CD14-positive monocyte (primary cell): ENCODE measurements at regions not wholly inside any gene's neighbourhood (a gene's known extent, or its start where the extent isn't known, plus 50 kb on each side); places are given as distances from the start of the nearest gene placed in this dataset.

Experiments
- DNase-seq, 3 donors: peaks; one replicate each; pipeline ENCODE4 v3.0.0-alpha.2; 2011 to 2022
- H2AFZ ChIP-seq: 2 replicates; pipeline ENCODE4 v1.6.0; 2012; ENCODE audit warnings: mild to moderate bottlenecking, low read depth, low read length, inconsistent platforms; ENCODE audit not compliant: insufficient read depth, poor library complexity, severe bottlenecking
- H3K27ac ChIP-seq, 2 donors: 1 replicate in 1 of 2; 2 replicates in 1 of 2; pipeline ENCODE4 v1.5.1; 2012 to 2013; ENCODE audit warnings: low read length in 2 of 2, control low read depth in 1 of 2, inconsistent platforms in 1 of 2, low read depth in 1 of 2, mild to moderate bottlenecking in 1 of 2
- H3K27me3 ChIP-seq, 2 donors: one replicate each; pipeline versions ENCODE4 v1.6.0 to v1.6.1; 2011 to 2013; ENCODE audit warnings: low read length in 2 of 2; ENCODE audit not compliant: control insufficient read depth in 2 of 2, insufficient read depth in 2 of 2
- H3K36me3 ChIP-seq, 2 donors: replicated peaks in 1 of 2; 1 replicate in 1 of 2; 2 replicates in 1 of 2; pipeline versions ENCODE4 v1.5.1 to v1.6.1; 2012 to 2013; ENCODE audit warnings: low read length in 2 of 2, control low read depth in 1 of 2, inconsistent platforms in 1 of 2, mild to moderate bottlenecking in 1 of 2; ENCODE audit not compliant: insufficient read depth in 2 of 2, control insufficient read depth in 1 of 2
- H3K4me1 ChIP-seq, 2 donors: 1 replicate in 1 of 2; 2 replicates in 1 of 2; pipeline versions ENCODE4 v1.5.1 to v1.6.1; 2012 to 2013; ENCODE audit warnings: low read length in 2 of 2, control low read depth in 1 of 2, inconsistent platforms in 1 of 2, mild to moderate bottlenecking in 1 of 2, moderate library complexity in 1 of 2; ENCODE audit not compliant: insufficient read depth in 2 of 2, control insufficient read depth in 1 of 2
- H3K4me2 ChIP-seq: replicated peaks from 2 replicates; pipeline ENCODE3; 2012; ENCODE audit warnings: low read length, moderate library complexity, mild to moderate bottlenecking; ENCODE audit not compliant: poor library complexity, severe bottlenecking; ENCODE audit errors: extremely low read depth
- H3K4me3 ChIP-seq, 3 experiments: fragments of 200-600 bp in 1 of 3; sonication (generic) in 1 of 3; replicated peaks in 1 of 3; 1 replicate in 2 of 3; 2 replicates in 1 of 3; pipeline ENCODE4 v1.5.1; 2011 to 2013; ENCODE audit warnings: low read length in 3 of 3, mild to moderate bottlenecking in 3 of 3, control low read depth in 2 of 3, low read depth in 2 of 3, inconsistent platforms in 1 of 3, moderate library complexity in 1 of 3
- H3K79me2 ChIP-seq: 2 replicates; pipeline ENCODE4 v1.6.0; 2012; ENCODE audit warnings: mild to moderate bottlenecking, control low read depth, inconsistent platforms, low read length, moderate library complexity; ENCODE audit not compliant: insufficient read depth
- H3K9ac ChIP-seq: 2 replicates; pipeline ENCODE4 v1.6.0; 2017; ENCODE audit warnings: low read length, mild to moderate bottlenecking; ENCODE audit not compliant: insufficient read depth, poor library complexity, severe bottlenecking
- H3K9me3 ChIP-seq, 2 donors: replicated peaks in 1 of 2; 1 replicate in 1 of 2; 2 replicates in 1 of 2; pipeline versions ENCODE4 v1.5.1 to v1.6.1; 2012 to 2013; ENCODE audit warnings: low read length in 2 of 2, control low read depth in 1 of 2; ENCODE audit not compliant: control insufficient read depth in 1 of 2, insufficient read depth in 1 of 2
- H4K20me1 ChIP-seq: 2 replicates; pipeline ENCODE4 v1.6.0; 2012; ENCODE audit warnings: mild to moderate bottlenecking, low read length, control low read depth, moderate library complexity; ENCODE audit not compliant: insufficient read depth
- H3K27ac Mint-ChIP-seq, 7 donors: one replicate each; pipeline ENCODE4 v1.8.0; 2020; ENCODE audit warnings: mild to moderate bottlenecking in 7 of 7, mixed read lengths in 7 of 7, moderate library complexity in 6 of 7, inconsistent platforms in 2 of 7
- H3K27me3 Mint-ChIP-seq, 3 donors: one replicate each; pipeline ENCODE4 v1.8.0; 2021 to 2022; ENCODE audit warnings: low read depth in 3 of 3, mild to moderate bottlenecking in 3 of 3, mixed read lengths in 3 of 3, moderate library complexity in 3 of 3, inconsistent platforms in 1 of 3
- H3K36me3 Mint-ChIP-seq, 2 donors: one replicate each; pipeline ENCODE4 v1.8.0; 2020; ENCODE audit warnings: mixed read lengths in 2 of 2, inconsistent platforms in 1 of 2, mild to moderate bottlenecking in 1 of 2
- H3K4me1 Mint-ChIP-seq: one replicate; pipeline ENCODE4 v1.8.0; 2020; ENCODE audit warnings: mild to moderate bottlenecking, mixed read lengths
- H3K4me3 Mint-ChIP-seq, 2 donors: one replicate each; pipeline ENCODE4 v1.8.0; 2020; ENCODE audit warnings: mild to moderate bottlenecking in 2 of 2, mixed read lengths in 2 of 2, moderate library complexity in 1 of 2
- H3K9me3 Mint-ChIP-seq, 7 donors: one replicate each; pipeline ENCODE4 v1.8.0; 2020 to 2022; ENCODE audit warnings: mixed read lengths in 7 of 7, mild to moderate bottlenecking in 6 of 7, moderate library complexity in 6 of 7, inconsistent platforms in 2 of 7
- WGBS: methylation state at CpG from one replicate; pipeline ENCODE4 v1.1.5; 2013; ENCODE audit warnings: missing lambda C conversion rate; ENCODE audit not compliant: insufficient coverage; 5-methylcytosine and 5-hydroxymethylcytosine counted together
- intact Hi-C, 2 donors: fragments of 100-400 bp; cut with micrococcal nuclease; formaldehyde crosslinking; loops; one replicate each; pipeline versions ENCODE4 v1.15.0 to v1.15.1; 2023
- TF ChIP-seq, protein P1 (sequence below): fragments of 200-600 bp; IDR thresholded peaks from one replicate; pipeline ENCODE4 v1.8.0; 2022; ENCODE audit warnings: antibody characterized with exemption, mild to moderate bottlenecking

DNA sequence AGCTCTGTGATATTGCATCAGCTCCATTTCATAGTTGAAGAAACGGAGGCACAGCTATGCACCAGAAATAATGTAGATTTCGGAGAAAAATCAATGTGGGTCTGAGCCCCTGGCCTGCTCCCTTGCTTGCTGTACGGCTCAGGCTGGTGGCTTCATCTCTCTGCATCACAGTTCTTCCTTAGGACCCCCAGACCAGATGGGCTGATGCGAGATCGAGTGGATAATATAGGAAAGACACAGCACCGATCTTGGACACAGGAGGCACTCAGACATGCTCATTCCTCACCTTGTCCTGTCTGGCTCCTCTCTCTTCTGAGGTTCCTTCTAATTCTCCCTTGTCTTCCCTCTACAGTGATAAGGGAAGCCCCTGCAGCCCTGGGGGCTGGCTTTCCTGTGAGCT is 365.9 kb upstream of the ZMIZ1 start:
- Histone ChIP-seq H3K4me3 (no peak overlapping the region), H3K79me2 (no peaks in the 10 kb centered on the region), H4K20me1 (no peaks in the 10 kb centered on the region), H3K9me3 (no peaks in the 10 kb centered on the region), H3K4me1 (peaks cover 0 to 6% of the 10 kb centered on the region in 2 donors), H3K27me3 (no peaks in the 10 kb centered on the region), H3K9ac (no peak overlapping the region), H2AFZ (no peak overlapping the region), H3K27ac (no peak overlapping the region), H3K36me3 (no peaks in the 10 kb centered on the region), H3K4me2 (no peak overlapping the region)
- Mint-ChIP-seq H3K4me3 (no peak overlapping the region), H3K9me3 (no peaks in the 10 kb centered on the region), H3K27me3 (peaks cover 0 to 1% (median 0%) of the 10 kb centered on the region in 3 donors), H3K36me3 (no peaks in the 10 kb centered on the region), H3K27ac (peak overlapping the region in 1 of 7 donors; percentile 73), H3K4me1 (peaks cover 12% of the 10 kb centered on the region)
- 93% methylated on average over 3 of the region's 6 CpGs for WGBS
- DNase-seq = no peak
- TF ChIP-seq, protein P1, sequence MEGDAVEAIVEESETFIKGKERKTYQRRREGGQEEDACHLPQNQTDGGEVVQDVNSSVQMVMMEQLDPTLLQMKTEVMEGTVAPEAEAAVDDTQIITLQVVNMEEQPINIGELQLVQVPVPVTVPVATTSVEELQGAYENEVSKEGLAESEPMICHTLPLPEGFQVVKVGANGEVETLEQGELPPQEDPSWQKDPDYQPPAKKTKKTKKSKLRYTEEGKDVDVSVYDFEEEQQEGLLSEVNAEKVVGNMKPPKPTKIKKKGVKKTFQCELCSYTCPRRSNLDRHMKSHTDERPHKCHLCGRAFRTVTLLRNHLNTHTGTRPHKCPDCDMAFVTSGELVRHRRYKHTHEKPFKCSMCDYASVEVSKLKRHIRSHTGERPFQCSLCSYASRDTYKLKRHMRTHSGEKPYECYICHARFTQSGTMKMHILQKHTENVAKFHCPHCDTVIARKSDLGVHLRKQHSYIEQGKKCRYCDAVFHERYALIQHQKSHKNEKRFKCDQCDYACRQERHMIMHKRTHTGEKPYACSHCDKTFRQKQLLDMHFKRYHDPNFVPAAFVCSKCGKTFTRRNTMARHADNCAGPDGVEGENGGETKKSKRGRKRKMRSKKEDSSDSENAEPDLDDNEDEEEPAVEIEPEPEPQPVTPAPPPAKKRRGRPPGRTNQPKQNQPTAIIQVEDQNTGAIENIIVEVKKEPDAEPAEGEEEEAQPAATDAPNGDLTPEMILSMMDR = no peak
- intact Hi-C loops = no loop called here

DNA sequence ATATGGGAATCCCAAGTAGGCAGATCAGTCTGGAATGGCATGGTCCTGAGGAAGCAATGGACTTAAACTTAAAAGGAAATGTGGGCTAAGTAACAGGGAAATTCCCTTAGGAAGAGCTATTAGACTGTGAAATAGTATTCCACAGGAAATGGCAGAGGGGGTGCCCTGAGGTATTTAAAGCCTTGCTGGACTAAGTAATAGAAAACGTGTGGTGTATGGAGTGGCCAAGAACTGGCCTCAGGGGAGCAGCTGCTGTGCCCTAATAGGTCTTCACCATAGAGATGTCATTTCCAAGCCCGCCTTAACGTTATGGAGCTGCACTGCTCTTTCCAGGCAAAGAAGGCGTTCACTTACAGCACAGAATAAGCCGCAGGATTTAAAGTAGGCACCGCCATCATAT is 365.2 kb upstream of the ZMIZ1 start:
- no peak for DNase-seq
- H3K79me2 ChIP-seq = no peaks in the 10 kb centered on the region
- Mint-ChIP-seq H3K36me3 (no peaks in the 10 kb centered on the region), H3K9me3 (no peaks in the 10 kb centered on the region), H3K4me1 (peaks cover 12% of the 10 kb centered on the region), H3K27me3 (peaks cover 0 to 1% (median 0%) of the 10 kb centered on the region in 3 donors), H3K4me3 (no peak overlapping the region), H3K27ac (no peak overlapping the region)
- no peaks in the 10 kb centered on the region for H3K36me3 ChIP-seq
- no peak overlapping the region for H3K9ac ChIP-seq
- intact Hi-C loops = no loop called here
- H3K27me3 ChIP-seq = no peaks in the 10 kb centered on the region
- H2AFZ ChIP-seq = no peak overlapping the region
- TF ChIP-seq, protein P1 = no peak
- H4K20me1 ChIP-seq = no peaks in the 10 kb centered on the region
- H3K4me2 ChIP-seq = no peak overlapping the region
- WGBS = 95% methylated on average over 6 of the region's 6 CpGs
- H3K27ac ChIP-seq = no peak overlapping the region
- H3K4me3 ChIP-seq = no peak overlapping the region
- H3K4me1 ChIP-seq = peaks cover 0 to 6% of the 10 kb centered on the region in 2 donors
- H3K9me3 ChIP-seq = no peaks in the 10 kb centered on the region
